ENCODE measurements at regions not wholly inside any gene's neighbourhood (a gene's known extent, or its start where the extent isn't known, plus 50 kb on each side); places are given as distances from the start of the nearest gene placed in this dataset.
A peak's percentile ranks its signal among the peaks of the same experiment; 100 is the strongest.

- no peaks in the 10 kb centered on the region for H3K36me3 ChIP-seq (ENCODE audit: control insufficient read depth, insufficient read depth, low read length)
- H4K20me1 ChIP-seq (replicated peaks; ENCODE audit: control insufficient read depth, insufficient read depth, low read length): no peaks in the 10 kb centered on the region
- in situ Hi-C loops (cut with MboI) (no loop called here), intact Hi-C loops (cut with micrococcal nuclease) (no loop called here)
- no TSS peak for BruUV-seq (replicated peaks)
- ChIA-PET CTCF (ENCODE audit: low intra/inter-chr PET ratio) (no interaction called here), POLR2A (interaction anchor here (2.6 kb wide), 1 partner anchor 150 kb away, joined by 13 read pairs; the partner anchor contains the start of gene KLF6)
- peaks cover 3 to 16% of the 10 kb centered on the region in 2 experiments; a peak in 4 of 5 replicates for H3K4me1 ChIP-seq (replicated peaks in 1 of 2; ENCODE audit: control insufficient read depth in 2 of 2, insufficient read depth in 2 of 2, low read length in 2 of 2)
- 79% methylated on average over 11 of the region's 11 CpGs for WGBS (ENCODE audit: insufficient coverage, low coverage, missing lambda C conversion rate)
- no peak overlapping the region for H3K4me2 ChIP-seq (ENCODE audit: insufficient read depth, low read length)
- H3K79me2 ChIP-seq (ENCODE audit: control insufficient read depth, insufficient read depth, low read length): no peaks in the 10 kb centered on the region
- peak overlapping the region; percentile 66; the same call in 1 of the 2 replicates for H2AFZ ChIP-seq (ENCODE audit: low read depth, low read length)
- DNase-seq (ENCODE audit: extremely low read depth in 1 of 4, low spot score in 3 of 4) (no peak), FAIRE-seq (no peak), ATAC-seq (peak; percentile 46; the same call in 2 of the 3 replicates)
- TF ChIP-seq DACH1 (IDR thresholded peaks at IDR 0.05; ENCODE audit: partially characterized antibody) (no peak), BCLAF1 (IDR thresholded peaks at IDR 0.05; ENCODE audit: borderline replicate concordance in 1 of 2, control insufficient read depth in 1 of 2, low read depth in 2 of 2, low read length in 1 of 2) (no peak), FOXP1 (CRISPR knock-in tag; IDR thresholded peaks at IDR 0.05) (no peak), THAP7 (CRISPR knock-in tag; IDR thresholded peaks at IDR 0.05) (no peak), ZNF696 (CRISPR knock-in tag; conservative IDR thresholded peaks at IDR 0.05) (no peak), SIX5 (IDR thresholded peaks at IDR 0.05; ENCODE audit: borderline replicate concordance in 1 of 2, insufficient read depth in 1 of 2, low read depth in 1 of 2, low read length in 2 of 2) (no peak), ZNF217 (CRISPR knock-in tag; IDR thresholded peaks at IDR 0.05) (no peak), FIP1L1 (IDR thresholded peaks at IDR 0.05; ENCODE audit: low read depth, low read length, poor library complexity, severe bottlenecking) (no peak), RBM17 (IDR thresholded peaks at IDR 0.05; ENCODE audit: borderline replicate concordance, low read depth, low read length) (no peak), JUND (IDR thresholded peaks at IDR 0.05; ENCODE audit: borderline replicate concordance, low read depth, low read length) (no peak), JUND (tag; IDR thresholded peaks at IDR 0.05; ENCODE audit: borderline replicate concordance, low read depth, low read length) (no peak), ZNF655 (CRISPR knock-in tag; IDR thresholded peaks at IDR 0.05) (no peak)
- H3K9me1 ChIP-seq (ENCODE audit: control insufficient read depth, insufficient read depth, low read length): no peaks in the 10 kb centered on the region
- no peak overlapping the region for H3K4me3 ChIP-seq
- H3K9ac ChIP-seq (ENCODE audit: insufficient read depth in 1 of 2, low read depth in 2 of 2, low read length in 2 of 2): no peak overlapping the region
- no peak overlapping the region for H3K27ac ChIP-seq (ENCODE audit: extremely low read depth, low read depth, low read length)
- H3K9me3 ChIP-seq (replicated peaks; ENCODE audit: control insufficient read depth, insufficient read depth, low read depth, low read length): no peaks in the 10 kb centered on the region
- no peaks in the 10 kb centered on the region for H3K27me3 ChIP-seq (ENCODE audit: control insufficient read depth in 2 of 2, insufficient read depth in 2 of 2, low read length in 2 of 2)
Measured at GRCh38 chr10:3935141-3935540, 150.1 kb upstream of the KLF6 start.

All from K562 (cell line).